ENCODE measurements at regions not wholly inside any gene's neighbourhood (a gene's known extent, or its start where the extent isn't known, plus 50 kb on each side); places are given as distances from the start of the nearest gene placed in this dataset.
"Not testable (repeated sequence)": the region's sequence is repeated elsewhere in the genome, so short reads cannot be mapped to it uniquely, and the experiment has no call there.

DNA sequence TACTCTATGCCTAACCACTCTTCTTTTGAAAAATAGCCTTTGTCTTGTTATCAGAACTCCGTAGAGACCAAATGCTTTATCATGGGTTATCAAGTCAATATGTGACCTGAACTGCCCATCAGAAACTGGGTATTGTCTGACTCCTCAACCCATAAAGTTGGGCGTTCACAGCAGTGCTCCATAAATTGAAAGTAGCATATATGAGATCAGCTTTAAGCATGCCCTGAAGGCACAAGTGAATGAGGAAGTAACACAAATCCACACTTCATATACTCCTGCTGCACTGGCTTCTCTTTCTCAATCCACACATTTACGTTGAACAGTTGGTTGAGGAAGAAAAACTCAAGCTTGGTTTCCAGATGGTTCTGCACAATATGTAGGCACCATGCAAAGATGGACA, 1106.0 kb downstream of the STIM2 start:
- no peak for DNase-seq (ENCODE audit: low read depth)
- H3K4me3 ChIP-seq (ENCODE audit: low read length) = no peak overlapping the region
- TF ChIP-seq, protein P1, sequence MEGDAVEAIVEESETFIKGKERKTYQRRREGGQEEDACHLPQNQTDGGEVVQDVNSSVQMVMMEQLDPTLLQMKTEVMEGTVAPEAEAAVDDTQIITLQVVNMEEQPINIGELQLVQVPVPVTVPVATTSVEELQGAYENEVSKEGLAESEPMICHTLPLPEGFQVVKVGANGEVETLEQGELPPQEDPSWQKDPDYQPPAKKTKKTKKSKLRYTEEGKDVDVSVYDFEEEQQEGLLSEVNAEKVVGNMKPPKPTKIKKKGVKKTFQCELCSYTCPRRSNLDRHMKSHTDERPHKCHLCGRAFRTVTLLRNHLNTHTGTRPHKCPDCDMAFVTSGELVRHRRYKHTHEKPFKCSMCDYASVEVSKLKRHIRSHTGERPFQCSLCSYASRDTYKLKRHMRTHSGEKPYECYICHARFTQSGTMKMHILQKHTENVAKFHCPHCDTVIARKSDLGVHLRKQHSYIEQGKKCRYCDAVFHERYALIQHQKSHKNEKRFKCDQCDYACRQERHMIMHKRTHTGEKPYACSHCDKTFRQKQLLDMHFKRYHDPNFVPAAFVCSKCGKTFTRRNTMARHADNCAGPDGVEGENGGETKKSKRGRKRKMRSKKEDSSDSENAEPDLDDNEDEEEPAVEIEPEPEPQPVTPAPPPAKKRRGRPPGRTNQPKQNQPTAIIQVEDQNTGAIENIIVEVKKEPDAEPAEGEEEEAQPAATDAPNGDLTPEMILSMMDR (IDR thresholded peaks at IDR 0.05; ENCODE audit: insufficient read depth, low read depth, low read length, missing control alignments) = no peak

DNA sequence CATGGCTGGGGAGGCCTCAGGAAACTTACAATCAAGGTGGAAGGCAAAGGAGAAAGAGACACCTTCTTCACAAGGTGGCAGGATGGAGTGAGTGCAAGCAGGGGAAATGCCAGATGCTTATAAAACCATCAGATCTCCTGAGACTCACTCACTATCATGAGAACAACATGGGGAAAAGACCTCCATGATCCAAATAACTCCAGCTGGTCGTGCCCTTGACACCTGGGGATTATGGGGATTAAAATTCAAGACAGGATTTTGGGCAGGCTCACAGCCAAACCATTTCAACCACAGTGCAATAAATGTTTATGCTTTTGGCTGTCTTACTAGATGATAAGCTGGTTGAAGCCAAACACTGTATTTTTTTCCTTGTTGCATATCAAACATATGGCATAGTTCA, 1112.4 kb downstream of the STIM2 start:
- TF ChIP-seq, protein P1 (IDR thresholded peaks at IDR 0.05; ENCODE audit: insufficient read depth, low read depth, low read length, missing control alignments) = no peak
- DNase-seq (ENCODE audit: low read depth) = peak; percentile 2
- no peak overlapping the region for H3K4me3 ChIP-seq (ENCODE audit: low read length)

DNA sequence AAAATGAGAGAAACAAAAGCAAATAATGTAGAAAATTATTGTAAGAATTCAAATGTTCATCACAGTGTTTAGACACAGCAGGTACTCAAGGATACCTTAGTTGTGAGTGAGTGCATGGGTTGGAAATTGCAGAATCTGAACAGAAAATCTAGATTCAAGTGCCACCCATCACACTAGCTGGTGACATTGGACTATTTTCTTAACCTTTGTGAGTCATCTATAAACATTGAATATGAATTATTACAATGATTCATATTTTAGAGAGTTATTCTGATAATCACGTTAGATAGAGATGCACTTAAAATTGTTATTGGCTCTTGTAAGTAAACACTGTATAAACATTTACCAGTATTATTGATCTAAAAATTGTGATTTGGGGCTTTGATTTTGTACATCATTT, 1113.1 kb downstream of the STIM2 start:
- DNase-seq (ENCODE audit: low read depth) = no peak
- TF ChIP-seq, protein P1 (IDR thresholded peaks at IDR 0.05; ENCODE audit: insufficient read depth, low read depth, low read length, missing control alignments) = no peak

DNA sequence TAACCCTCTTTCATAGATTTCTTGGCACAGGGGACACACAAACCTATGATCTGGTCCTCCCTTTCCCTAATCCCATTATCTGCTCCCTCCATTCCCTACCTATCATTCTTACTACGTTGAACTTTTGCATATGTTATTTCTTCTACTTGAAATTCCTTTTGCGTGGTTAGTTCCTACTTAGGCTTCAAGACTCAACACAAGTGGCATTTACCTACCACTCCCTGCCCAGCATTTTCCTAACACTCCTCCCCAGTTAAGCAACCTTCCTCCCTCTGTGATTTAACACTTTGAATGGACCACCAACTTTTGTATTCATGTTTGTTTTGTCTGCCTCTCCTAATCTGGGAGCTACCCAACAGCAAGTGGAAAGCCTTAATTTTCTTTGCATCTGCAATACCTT, 1113.7 kb downstream of the STIM2 start:
- TF ChIP-seq, protein P1 (IDR thresholded peaks at IDR 0.05; ENCODE audit: insufficient read depth, low read depth, low read length, missing control alignments) = no peak
- no peak overlapping the region for H3K4me3 ChIP-seq (ENCODE audit: low read length)
- no peak for DNase-seq (ENCODE audit: low read depth)

More for the DNA sequence above, 1113.1 kb downstream of the STIM2 start:
- no peak overlapping the region for H3K4me3 ChIP-seq (ENCODE audit: low read length)

DNA sequence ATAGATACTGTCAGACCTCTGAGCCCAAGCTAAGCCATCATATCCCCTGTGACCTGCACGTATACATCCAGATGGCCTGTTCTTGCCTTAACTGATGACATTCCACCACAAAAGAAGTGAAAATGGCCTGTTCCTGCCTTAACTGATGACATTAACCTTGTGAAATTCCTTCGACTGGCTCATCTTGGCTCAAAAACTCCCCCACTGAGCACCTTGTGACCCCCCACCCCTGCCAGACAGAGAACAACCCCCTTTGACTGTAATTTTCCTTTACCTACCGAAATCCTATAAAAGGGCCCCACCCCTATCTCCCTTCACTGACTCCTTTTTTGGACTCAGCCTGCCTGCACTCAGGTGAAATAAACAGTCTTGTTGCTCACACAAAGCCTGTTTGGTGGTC, 1114.2 kb downstream of the STIM2 start:
- not testable (repeated sequence) for H3K4me3 ChIP-seq (ENCODE audit: low read length); DNase-seq (ENCODE audit: low read depth)

DNA sequence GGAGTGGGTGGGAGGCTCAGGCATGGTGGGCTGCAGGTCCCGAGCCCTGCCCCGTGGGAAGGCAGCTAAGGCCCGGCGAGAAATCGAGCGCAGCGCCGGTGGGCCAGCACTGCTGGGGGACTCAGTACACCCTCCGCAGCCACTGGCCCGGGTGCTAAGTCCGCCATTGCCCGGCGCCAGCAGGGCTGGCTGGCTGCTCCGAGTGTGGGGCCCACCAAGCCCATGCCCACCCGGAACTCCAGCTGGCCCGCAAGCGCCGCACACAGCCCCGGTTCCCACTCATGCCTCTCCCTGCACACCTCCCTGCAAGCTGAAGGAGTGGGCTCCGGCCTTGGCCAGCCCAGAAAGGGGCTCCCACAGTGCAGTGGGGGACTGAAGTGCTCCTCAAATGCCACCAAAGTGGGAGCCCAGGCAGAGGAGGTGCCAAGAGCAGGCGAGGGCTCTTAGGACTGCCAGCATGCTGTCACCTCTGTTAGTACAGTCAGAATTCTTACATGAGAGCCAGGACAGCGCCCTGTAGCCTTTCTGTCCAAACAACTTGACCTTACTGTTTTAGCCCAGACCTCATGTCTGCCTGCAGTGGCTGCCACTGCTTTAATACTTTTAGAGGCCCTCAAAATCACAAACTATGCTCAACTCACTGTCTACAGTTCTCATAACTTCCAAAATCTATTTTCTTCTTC, 1117.9 kb downstream of the STIM2 start:
- H3K4me3 ChIP-seq (ENCODE audit: low read length) = not testable (repeated sequence)

DNA sequence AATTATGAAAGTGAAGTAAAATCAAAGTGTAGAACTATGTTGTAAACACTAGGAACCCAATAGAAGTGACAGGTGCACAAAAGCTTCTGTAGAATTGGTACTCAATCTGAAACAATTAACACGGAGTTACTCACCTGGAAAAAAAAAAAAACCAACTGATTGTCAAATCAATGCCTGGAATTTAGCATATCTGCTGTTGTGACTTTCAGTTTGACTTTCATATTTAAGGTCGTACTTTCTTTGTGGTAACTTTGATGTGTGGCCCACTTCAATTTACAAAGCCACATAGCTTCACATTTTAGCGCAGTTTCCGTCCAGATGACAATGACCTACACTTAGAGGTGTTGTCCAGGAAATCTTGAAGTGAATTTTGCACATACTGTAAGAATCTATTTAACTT, 1124.9 kb downstream of the STIM2 start:
- H3K4me3 ChIP-seq (ENCODE audit: low read length) = no peak overlapping the region
- DNase-seq (ENCODE audit: low read depth) = no peak
- TF ChIP-seq, protein P1 (IDR thresholded peaks at IDR 0.05; ENCODE audit: insufficient read depth, low read depth, low read length, missing control alignments) = no peak

More for the DNA sequence above, 1117.9 kb downstream of the STIM2 start:
- not testable (repeated sequence) for DNase-seq (ENCODE audit: low read depth)

DNA sequence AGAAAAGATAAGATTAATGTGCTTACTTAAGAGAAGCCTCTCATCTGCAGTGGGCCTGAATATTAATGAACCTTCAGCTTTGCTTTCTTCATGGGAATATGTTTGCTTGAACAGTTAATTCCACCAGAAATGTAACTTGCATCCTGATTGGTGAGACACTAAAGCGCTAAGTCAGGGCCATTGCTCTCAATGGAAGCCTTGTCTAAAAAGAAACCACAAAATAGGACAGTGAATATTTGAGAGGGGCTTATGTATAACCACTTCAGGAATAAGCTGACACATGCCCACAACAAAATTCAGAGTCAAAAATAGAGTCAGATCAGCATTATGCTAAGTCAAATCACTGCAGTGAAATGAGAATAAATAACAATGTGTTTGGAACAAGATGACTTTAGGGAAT, 1125.8 kb downstream of the STIM2 start:
- DNase-seq (ENCODE audit: low read depth) = no peak
- TF ChIP-seq, protein P1 (IDR thresholded peaks at IDR 0.05; ENCODE audit: insufficient read depth, low read depth, low read length, missing control alignments) = no peak
- no peak overlapping the region for H3K4me3 ChIP-seq (ENCODE audit: low read length)
